Body of pancreas (tissue), 4 donors: ENCODE measurements at regions not wholly inside any gene's neighbourhood (a gene's known extent, or its start where the extent isn't known, plus 50 kb on each side); places are given as distances from the start of the nearest gene placed in this dataset.

ENCODE experiments used
- POLR2A ChIP-seq, 3 donors: fragments of 450-650 bp; IDR thresholded peaks; one replicate each; pipeline ENCODE4 v1.6.1; 2016; ENCODE audit warnings: antibody characterized with exemption in 3 of 3, mild to moderate bottlenecking in 2 of 3
- TF ChIP-seq, protein P1 (sequence below), 7 experiments: fragments of 450-650 bp in 4 of 7; fragments of 200-600 bp in 3 of 7; sonication (generic) in 3 of 7; IDR thresholded peaks; one replicate each; pipeline ENCODE4 v1.5.1; 2016 to 2019; ENCODE audit warnings: antibody characterized with exemption in 7 of 7

DNA sequence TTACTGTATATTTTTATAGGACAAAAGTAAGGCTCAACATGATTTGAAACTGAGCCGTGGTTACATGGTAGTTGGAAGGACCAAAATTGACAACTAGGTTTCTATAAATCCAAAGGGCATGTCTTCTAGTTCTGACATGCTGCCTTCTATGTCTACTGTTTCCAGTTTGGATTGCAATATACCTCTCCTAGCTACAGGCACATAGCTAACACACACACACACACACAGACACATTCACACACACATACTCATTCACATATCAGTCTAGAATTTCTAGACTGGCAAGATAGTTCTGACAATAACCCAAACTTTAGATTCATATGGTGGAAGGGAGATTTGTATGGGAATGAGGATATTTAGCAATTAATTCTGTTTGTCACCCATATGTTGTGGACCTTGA lies 544.8 kb upstream of the CAMK1G start:
- TF ChIP-seq, protein P1, sequence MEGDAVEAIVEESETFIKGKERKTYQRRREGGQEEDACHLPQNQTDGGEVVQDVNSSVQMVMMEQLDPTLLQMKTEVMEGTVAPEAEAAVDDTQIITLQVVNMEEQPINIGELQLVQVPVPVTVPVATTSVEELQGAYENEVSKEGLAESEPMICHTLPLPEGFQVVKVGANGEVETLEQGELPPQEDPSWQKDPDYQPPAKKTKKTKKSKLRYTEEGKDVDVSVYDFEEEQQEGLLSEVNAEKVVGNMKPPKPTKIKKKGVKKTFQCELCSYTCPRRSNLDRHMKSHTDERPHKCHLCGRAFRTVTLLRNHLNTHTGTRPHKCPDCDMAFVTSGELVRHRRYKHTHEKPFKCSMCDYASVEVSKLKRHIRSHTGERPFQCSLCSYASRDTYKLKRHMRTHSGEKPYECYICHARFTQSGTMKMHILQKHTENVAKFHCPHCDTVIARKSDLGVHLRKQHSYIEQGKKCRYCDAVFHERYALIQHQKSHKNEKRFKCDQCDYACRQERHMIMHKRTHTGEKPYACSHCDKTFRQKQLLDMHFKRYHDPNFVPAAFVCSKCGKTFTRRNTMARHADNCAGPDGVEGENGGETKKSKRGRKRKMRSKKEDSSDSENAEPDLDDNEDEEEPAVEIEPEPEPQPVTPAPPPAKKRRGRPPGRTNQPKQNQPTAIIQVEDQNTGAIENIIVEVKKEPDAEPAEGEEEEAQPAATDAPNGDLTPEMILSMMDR (IDR thresholded peaks at IDR 0.05): no peak
- no peak for TF ChIP-seq POLR2A (IDR thresholded peaks at IDR 0.05)
